GM19395 (cell line): ENCODE measurements at regions not wholly inside any gene's neighbourhood (a gene's known extent, or its start where the extent isn't known, plus 50 kb on each side); places are given as distances from the start of the nearest gene placed in this dataset.

Source experiments
- ATAC-seq: cut with Tn5 transposase; IDR thresholded peaks from one replicate; pipeline ENCODE4 v1.9.1; 2021; ENCODE audit warnings: mild to moderate bottlenecking, moderate library complexity; ENCODE audit not compliant: unreplicated experiment

- ATAC-seq, result no peak
Measured at GRCh38 chr5:5617024-5617423, 194.5 kb downstream of the ICE1 start.

DNA sequence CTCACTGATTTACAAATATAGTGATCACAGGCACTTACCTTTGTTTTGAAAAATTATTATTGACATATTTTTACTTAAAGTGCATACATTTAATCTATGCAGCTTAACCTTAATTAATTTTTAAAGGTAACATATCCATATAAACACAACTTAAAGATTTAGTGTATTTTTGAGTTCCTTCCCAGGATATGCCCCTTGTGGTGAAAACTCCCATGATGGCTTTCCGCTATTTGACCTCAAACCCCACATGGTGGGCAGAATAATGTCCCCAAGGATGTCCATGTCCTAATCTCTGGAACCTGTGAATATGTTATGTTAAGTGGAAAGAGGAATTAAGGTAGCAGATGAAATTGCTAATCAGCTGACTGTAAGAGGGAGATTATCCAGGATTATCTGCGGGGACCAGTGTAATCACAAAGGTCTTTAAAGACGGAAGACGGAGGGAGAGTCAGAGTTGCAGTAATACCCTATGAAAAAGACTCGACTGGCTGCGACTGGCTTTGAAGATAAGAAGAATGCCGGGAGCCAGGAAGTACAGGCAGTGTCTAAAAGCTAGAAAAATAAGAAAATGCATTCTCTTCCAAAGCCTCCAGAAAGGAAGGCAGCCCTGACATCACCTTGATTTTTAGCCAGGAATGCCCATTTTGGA, 193.9 kb downstream of the ICE1 start:
- no peak for ATAC-seq

- ATAC-seq, result no peak
Measured at GRCh38 chr5:5615569-5615968, 193.1 kb downstream of the ICE1 start.

- peak; percentile 67 for ATAC-seq
Measured at GRCh38 chr5:5613261-5613990, 190.9 kb downstream of the ICE1 start.

- ATAC-seq, result no peak
Measured at GRCh38 chr5:5612096-5612495, 189.6 kb downstream of the ICE1 start.

GRCh38 chr5:5609935-5610334, 187.5 kb downstream of the ICE1 start:
- no peak for ATAC-seq

- no peak for ATAC-seq
Measured at GRCh38 chr5:5605170-5605764, 182.8 kb downstream of the ICE1 start.

DNA sequence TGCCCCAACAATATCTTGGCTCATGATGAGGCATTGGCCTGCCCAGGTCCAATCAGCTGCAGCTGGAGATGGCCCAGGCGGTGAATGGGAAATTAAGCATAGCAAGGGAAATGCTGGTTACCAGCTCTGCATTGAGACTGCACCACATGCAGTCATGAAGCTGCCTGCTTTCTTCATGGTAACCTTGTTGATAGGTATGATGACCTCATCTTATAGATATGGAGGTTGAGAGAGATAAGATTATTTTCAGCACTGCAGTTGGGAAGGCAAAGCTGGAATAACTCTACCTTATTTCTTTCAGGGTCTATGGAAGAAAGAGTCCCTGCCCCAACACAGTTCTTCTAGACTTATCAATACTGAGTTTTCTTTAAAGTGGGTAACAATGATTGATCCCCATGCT, 180.1 kb downstream of the ICE1 start:
- no peak for ATAC-seq

- no peak for ATAC-seq
Measured at GRCh38 chr5:5598547-5599113, 176.2 kb downstream of the ICE1 start.

- ATAC-seq, result no peak
Measured at GRCh38 chr5:5593391-5593790, 170.9 kb downstream of the ICE1 start.

- no peak for ATAC-seq
Measured at GRCh38 chr5:5592541-5592940, 170.1 kb downstream of the ICE1 start.

GRCh38 chr5:5591567-5591966, 169.1 kb downstream of the ICE1 start:
- ATAC-seq, result no peak

- ATAC-seq, result no peak
Measured at GRCh38 chr5:5589857-5590256, 167.4 kb downstream of the ICE1 start.

DNA sequence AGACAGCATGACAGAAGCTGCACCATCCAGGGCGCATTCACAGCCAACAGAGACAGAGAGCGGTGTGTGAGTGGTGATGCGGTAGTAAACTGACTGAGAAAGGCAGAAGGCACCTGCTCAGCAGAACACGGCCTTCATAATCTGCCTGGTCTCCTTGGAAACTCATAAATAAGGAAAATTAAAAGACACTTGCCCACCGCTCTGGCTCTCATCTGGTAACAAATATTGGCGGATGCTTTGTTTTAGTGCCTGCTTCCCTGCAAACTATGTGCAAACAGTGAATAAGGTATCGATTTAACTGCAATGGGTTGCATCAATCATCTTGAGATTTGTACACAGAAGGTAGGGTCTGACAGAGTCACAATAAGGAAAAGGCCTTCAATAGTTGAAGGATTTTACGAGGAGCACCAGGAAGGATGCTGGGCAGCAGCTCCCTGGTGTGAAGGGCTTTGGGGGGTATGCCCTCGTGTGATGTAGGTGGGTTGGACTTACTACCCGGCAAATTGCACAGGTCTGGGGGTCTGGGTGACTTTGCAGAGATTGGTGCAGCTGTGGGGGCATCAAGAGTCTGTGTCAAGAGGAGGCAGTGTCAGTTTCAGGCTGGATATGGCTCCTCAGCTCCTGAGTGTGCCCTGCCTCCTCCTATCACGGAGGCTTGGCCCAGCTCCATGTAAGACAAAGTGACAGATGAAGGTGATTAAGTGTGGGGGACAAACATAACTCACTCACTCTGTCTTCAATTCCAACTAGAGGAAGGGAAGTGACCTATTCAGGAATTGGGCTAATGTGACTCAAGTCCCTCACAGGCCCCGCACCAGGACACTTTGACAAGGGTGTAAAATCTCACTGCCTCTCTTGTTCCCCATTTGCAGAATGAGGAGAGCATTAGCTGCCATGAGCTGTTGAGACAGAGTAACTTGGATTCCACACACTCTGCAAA, 166.7 kb downstream of the ICE1 start:
- no peak for ATAC-seq

DNA sequence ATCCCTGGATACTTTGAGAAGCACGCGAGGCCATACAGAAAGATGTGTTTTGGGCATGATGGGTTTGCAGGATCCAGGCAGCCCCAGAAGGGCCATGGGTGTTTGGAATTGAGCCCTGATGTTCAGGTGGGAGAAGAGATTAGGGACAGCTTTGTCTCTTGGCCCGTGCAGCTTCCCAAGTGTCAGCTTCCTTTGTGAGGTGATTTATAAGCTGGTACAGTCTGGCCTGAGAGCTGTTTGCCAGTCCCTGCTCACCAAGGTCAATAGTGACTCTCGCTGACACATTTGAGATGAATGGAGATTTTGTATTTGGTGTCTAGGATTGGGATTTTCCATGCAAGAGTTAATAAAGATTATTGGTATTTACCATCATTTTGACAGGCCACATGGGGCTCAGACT, 165.9 kb downstream of the ICE1 start:
- ATAC-seq, result no peak

GRCh38 chr5:5587474-5587873, 165.0 kb downstream of the ICE1 start:
- no peak for ATAC-seq

DNA sequence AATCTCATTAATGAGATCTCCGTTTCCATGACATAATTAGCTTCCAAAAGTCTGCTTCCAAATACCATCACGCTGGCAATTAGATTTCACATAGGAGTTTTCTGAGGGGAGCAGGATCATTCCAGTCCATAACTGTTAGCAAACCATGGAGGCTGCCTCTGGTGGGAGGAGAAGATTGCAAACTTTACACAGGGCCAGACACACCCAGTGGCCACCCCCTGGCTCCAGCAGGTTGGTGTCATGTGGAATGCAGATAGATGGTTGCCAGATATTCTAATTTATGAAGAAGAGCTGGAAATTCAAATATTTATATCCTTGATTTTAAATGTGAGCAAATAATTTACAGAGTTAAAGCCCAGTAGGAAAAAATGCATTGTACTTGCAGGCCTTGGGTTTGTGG, 164.2 kb downstream of the ICE1 start:
- ATAC-seq, result no peak

DNA sequence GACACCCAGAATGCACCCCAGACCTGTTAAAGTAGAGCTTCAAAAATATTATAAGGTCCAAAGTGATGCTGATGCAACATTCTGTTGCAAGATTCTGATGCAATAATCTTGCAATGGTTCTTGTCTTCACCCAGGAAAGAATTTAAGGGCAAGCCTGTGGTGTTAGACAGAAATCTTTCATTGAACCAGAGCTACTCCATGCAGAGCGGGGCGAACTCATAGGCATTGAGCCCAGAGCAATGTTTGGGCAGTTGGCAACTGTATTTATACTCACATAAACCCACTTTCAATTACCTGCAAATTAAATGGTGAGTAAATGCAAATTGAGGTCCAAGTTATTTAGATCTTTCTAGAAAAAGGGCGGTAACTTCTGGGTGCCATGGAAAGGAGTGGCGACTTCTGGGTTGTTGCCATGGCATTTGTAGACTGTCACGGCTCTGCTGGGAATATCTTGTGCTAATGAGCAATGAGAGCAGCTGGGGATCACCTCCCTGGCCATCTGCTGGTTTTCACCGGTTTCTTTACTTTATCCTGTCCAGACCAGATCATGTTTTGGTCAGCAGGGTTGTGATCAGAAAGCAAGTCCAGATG, 163.4 kb downstream of the ICE1 start:
- no peak for ATAC-seq

DNA sequence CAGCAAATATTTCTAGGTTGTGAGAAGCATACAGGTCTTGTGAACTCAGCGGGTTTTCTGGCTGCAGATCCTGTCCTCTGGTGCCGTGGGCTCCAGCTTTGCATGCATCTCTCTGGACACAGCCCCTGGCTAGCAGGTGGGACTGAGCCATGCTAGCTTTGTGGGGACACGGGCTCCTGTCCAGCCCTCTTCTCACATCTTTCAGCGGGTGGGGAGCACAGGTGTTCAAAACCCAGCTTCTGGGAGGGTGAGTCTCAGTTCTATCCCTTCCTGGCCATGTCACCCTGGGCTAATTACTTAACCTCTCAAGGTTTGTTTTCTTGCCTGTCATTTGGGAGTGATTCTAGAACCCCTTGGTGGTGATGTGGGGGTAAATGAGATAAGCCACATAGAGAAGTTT, 162.3 kb downstream of the ICE1 start:
- ATAC-seq, result no peak

DNA sequence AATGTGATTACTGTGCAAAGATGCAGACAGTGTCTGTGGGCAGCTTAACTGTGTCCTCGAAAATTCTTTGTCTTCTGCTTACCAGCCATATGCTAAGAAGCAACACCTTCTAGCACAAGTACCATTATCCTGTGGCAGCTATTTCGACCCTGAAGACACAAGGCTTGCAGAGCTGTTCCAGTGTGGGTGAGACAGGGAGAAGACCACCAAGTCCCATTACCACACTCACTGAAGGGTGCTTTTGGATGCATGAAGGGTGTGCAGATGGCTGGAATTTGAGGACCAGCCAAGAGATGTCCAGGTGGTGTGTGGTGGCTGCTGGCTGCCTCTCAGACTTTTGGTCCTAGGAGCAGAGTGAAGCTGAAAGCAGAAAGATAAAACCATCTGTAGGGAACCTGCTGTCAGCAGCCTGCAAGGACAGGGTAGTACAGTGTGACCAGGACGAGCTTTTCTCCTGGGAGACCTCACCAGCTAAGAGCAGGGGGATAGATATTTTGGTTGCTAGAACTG, 161.8 kb downstream of the ICE1 start:
- no peak for ATAC-seq
